ENCODE measurements at regions not wholly inside any gene's neighbourhood (a gene's known extent, or its start where the extent isn't known, plus 50 kb on each side); places are given as distances from the start of the nearest gene placed in this dataset.
A peak's percentile ranks its signal among the peaks of the same experiment; 100 is the strongest.

- DNase-seq: no peak
These were observed 73.8 kb upstream of the ATP1A1 start for GRCh38 chr1:116299248-116299647.

GRCh38 chr1:116302281-116302680 lies 70.8 kb upstream of the ATP1A1 start:
- no peak for DNase-seq

- no peak for DNase-seq
These were observed 66.9 kb upstream of the ATP1A1 start for GRCh38 chr1:116306102-116306501.

DNA sequence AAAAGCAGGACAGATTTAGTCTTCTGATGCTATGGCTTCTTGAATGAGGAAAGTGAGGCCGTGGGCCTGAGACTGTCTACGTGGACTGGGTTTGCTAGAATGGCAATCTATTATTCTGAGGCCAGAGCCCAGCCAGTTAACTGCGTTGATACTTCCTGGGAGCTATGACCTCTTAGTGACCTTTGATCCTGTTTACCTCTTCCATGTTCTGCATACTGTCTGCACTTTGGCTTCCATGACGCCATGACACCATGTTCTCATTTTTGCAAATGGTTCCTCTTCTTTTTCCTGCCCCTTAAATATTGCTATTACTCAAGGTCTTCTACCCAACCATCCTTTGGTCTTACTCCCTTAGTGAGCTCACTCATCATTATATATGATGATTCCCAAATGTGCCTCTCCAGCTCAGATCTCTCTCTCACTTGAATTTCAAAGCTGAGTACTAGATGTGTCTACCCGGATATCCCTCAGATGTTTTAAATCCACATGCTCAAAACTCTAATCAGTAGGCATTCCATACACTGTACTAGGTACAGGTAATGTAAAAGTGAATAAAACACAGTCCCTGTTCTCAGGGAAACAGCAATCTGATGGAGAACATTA lies 66.1 kb upstream of the ATP1A1 start:
- no peak for DNase-seq

- no peak for DNase-seq
These were observed 64.8 kb upstream of the ATP1A1 start for GRCh38 chr1:116308276-116308675.

DNA sequence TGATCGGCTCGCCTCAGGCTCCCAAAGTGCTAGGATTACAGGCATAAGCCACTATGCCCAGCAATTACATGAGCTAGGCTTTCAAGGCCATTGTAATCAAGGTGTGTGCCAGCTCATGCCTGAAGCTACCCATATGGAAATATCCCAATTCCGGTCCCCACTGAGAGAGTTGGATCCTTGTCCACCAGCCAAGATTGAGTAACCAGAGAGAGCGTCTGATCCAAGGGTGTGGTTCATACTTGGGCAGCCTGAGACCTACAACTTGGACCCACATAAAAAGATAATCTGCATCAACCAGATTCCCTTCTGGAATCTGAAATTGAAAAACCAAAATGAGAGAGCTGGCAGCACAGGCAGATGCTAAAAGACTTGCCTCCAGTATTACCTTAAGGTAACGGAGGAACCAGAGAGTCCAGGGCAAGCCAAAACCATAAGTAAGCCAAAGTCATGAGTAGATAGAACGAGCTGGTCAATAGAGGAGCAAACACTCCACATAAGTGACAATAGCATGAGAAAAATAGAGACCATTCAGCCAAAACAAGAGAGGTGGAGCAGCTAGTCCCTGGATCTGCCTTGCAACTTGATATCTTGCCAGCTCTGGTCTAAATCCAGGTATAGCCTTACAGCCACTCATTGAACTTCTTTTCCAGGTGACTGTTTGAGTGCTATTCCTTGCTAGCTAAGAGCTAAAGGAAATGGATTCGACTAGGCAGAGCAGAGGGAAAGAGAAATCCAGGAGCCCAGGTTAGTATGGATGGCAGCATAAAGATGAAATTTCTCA lies 63.8 kb upstream of the ATP1A1 start:
- DNase-seq: no peak

GRCh38 chr1:116310180-116310579 lies 62.9 kb upstream of the ATP1A1 start:
- DNase-seq: no peak

GRCh38 chr1:116311193-116311592 lies 61.9 kb upstream of the ATP1A1 start:
- DNase-seq: no peak

DNA sequence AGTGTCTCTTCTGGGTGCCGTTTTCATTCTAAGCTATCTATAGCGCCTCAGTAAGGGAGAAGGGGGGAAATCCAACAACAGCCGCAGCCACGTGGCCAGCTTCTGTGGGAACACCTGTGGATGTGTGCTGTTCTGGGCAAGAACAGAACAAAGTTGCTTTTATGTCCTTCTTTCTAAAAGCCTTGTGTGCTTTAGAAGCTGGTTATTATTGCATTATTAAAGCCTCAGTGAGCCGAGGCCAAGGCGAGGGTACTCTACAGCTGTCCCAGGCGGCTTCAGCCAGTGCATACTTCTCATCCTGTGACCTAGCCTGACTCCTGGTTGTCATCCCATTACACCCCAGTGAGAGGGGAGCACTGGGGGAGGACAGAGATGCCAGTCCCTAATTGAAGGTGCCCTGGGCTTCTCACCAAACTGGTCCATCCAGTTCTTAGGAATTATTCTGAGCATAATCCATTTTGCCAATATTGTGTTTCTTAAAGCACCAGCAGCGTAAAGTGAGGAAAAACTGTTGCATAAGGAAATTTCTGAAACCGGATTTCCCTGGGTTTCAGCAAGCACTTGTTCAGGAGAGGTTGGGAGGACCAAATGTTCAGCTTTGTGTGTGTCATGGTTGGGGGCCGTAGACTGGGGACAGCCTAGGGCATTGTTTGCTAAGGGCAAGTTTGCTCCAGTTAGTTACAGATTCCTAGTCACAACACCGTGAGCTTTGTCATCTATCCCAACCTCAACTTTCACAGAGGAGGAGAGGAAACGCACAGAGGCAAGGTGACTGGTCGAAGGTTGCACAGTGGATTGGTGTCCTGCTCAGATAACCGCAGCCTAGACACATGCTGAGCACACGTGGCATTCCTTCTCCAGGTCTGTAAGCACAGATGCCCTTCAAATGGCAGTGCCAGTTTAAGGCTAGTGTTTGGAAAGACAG lies 61.0 kb upstream of the ATP1A1 start:
- DNase-seq: no peak

DNA sequence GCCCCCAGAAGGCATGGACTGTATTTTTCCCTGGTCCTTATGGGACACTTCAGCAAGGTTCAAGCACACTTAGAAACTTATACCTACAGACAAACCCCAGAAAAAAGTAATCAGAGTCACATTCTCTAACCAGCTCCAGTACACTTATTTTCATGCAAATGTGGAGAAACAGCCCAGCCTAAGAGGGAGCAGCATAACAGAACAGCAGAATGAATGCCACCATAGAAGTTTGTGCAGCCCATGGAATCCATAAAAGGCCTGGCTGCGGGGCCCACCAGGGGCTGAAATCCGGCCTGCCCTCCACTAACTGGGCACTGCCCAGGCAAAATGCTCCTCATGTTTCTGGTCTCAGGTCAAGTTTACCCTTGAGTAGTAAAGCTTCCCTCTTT lies 60.4 kb upstream of the ATP1A1 start:
- no peak for DNase-seq

DNA sequence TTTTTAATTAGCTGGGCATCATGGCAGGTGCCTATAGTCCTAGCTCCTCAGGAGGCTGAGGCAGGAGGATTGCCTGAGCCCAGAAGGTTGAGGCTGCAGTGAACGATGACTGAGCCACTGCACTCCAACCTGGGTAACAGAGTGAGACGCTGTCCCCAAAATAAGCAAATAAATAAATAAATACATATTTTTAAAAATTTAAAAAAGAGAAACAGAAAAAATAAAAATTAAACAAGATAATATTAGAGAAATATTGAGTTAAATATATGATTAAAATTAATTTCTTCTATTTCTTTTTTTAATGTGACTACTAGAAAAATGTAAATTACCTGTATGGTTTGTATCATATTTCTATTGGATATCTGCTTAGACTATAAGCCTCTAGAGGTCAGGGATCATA lies 59.3 kb upstream of the ATP1A1 start:
- no peak for DNase-seq

DNA sequence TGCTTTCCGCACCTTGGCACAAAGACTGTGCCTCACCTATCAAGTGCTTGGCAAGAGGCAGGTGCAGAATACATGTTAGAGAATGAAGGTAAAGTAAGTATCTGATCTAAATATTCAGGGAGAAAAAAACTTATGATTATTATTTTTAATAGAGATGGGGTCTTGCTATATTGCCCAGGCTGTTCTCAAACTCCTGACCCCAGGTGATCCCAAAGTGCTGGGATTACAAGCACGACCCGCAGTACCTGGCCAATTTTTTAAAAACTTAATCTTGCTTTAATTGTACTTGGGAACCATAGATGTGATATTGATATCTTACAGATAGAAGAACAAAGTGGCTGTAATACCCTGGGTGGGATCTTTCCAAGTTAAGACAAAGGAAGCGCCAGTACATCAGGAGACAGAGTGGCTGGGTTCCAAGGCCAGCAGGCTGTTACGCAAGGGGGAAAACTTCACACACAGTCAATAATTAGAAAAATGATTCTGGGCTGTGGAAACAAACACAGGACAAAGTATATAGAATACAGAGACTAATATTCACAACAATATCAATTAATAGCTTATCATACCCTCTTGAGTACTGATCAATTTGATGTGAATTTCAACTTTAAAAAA lies 58.6 kb upstream of the ATP1A1 start:
- DNase-seq: no peak

DNA sequence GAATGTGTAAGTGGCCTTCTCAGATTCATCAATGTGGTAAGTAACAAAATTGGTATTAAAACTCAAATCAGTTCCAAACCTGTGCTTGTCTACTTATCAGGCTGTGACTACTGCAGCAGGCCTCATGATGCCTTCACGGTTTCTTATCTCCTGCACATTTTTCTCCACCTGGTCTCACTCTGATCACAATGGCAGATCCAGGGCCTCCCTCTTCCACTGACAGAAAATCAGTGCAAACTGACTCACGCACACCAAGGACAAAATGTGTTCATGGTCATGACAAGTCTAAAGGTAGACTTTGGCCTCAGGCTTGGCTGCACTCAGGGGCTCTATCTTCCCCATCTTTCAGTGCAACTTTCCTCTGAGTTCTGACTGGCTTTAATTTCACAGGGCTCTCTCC lies 56.7 kb upstream of the ATP1A1 start:
- no peak for DNase-seq

DNA sequence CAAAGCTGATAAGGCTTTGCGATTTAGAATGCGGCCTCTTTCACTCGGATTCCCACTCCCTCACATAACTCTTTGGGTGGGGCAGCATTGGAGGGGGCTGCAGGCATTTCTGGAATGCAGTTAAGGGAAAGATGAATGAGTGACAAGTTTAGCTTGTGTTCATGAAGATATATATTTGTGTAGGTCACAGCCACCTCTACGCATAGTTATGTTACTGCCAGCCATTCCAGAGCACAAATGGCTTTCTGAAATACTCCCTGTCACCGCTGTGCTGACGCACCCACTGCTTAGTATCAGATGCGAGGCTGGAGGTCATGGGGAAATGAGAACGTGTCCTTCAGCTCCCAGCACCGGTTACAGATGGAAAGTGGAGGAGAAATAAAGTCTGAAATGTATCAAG lies 54.1 kb upstream of the ATP1A1 start:
- no peak for DNase-seq

DNA sequence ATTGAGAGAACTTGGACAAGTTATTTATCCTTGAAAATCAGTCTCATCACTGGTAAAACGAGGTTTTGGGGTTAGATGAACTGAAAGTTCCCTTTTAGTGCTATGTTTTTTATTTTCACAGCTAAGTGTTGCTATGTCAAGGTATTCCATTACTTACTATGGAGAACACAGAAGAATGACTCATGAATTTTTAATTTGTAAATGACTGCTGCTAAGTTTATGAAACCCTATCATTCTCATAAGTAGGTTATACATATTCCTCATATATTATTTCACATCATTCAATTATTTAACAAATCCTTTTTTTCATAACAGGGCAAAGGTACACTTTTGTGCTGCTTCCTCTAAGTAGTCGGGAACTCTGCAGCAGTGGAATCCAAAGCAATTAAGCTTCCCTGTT lies 52.2 kb upstream of the ATP1A1 start:
- DNase-seq: no peak

- DNase-seq: no peak
These were observed 51.3 kb upstream of the ATP1A1 start for GRCh38 chr1:116321766-116322175.

DNA sequence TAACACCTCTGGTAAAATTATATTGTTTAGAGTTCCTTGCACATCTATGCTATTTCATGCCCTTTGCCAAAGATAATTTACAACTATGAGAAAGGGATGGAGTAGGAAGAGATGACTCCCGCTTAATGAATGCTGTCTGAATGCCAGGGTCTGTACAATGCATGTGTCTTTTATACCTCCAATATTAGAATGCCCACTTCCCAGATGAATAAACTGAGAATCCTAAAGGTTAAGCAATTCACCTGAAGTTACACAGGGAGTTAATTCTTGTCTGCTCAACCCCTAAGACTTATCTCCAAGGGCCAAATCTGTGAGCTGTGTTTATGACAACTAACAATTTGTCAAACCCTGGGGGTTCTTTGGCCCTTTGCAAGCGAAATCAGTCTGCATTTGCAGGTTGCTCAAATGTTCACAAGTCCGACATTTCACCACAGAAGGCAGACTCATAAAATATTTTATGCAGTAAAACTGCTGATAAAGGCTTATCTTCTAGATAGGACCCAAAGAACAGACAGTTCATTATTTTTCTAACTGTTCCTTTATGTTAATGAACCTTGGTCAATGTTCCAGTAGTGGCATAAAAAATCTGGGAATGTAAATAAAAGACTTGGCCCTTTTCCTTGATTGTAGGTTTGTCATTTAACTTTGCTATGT lies 50.2 kb upstream of the ATP1A1 start:
- DNase-seq: peak; percentile 34
